HL-60 (cell line): ENCODE measurements at regions not wholly inside any gene's neighbourhood (a gene's known extent, or its start where the extent isn't known, plus 50 kb on each side); places are given as distances from the start of the nearest gene placed in this dataset.

ENCODE experiments used
- POLR2AphosphoS5 ChIP-seq: IDR thresholded peaks from 2 replicates; pipeline ENCODE4 v1.6.1; 2012; ENCODE audit warnings: low read depth
- TF ChIP-seq, protein P1 (sequence below): IDR thresholded peaks from one replicate; pipeline ENCODE4 v1.5.1; 2011; ENCODE audit warnings: low read length, control low read depth, inconsistent platforms; ENCODE audit not compliant: insufficient read depth

DNA sequence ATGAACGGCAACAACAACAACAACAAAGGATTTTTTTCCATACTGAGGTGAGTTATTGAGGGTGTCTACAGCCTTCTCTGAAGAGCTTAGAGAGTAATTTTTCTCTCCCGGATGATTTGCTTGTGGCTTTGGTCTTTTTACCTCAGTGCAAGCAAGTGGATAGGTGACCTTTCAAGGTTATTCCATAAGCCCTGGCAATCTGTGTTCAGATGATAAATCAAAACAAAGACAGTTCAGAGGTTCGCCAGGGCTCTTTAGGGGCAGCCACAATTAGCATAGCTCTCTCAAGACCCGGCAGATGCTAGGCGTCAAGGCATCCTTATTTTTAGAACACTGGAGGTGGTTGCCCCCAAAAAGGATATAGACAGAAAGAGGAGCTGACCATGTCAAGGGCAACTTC is 417.9 kb upstream of the C9orf72 start:
- TF ChIP-seq, protein P1, sequence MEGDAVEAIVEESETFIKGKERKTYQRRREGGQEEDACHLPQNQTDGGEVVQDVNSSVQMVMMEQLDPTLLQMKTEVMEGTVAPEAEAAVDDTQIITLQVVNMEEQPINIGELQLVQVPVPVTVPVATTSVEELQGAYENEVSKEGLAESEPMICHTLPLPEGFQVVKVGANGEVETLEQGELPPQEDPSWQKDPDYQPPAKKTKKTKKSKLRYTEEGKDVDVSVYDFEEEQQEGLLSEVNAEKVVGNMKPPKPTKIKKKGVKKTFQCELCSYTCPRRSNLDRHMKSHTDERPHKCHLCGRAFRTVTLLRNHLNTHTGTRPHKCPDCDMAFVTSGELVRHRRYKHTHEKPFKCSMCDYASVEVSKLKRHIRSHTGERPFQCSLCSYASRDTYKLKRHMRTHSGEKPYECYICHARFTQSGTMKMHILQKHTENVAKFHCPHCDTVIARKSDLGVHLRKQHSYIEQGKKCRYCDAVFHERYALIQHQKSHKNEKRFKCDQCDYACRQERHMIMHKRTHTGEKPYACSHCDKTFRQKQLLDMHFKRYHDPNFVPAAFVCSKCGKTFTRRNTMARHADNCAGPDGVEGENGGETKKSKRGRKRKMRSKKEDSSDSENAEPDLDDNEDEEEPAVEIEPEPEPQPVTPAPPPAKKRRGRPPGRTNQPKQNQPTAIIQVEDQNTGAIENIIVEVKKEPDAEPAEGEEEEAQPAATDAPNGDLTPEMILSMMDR, result no peak
- TF ChIP-seq POLR2AphosphoS5, result no peak
